ENCODE measurements at regions not wholly inside any gene's neighbourhood (a gene's known extent, or its start where the extent isn't known, plus 50 kb on each side); places are given as distances from the start of the nearest gene placed in this dataset.
"Not testable (repeated sequence)": the region's sequence is repeated elsewhere in the genome, so short reads cannot be mapped to it uniquely, and the experiment has no call there.

DNA sequence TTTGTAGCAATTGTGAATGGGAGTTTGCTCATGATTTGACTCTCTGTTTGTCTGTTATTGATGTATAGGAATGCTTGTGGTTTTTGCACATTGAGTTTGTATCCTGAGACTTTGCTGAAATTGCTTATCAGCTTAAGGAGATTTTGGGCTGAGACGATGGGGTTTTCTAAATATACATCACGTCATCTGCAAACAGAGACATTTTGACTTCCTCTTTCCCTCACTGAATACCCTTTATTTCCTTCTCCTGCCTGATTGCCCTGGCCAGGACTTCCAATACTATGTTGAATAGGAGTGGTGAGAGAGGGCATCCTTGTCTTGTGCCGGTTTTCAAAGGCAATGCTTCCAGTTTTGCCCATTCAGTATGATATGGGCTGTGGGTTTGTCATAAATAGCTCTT, 96.6 kb downstream of the EBLN1 start:
- TF ChIP-seq, protein P1, sequence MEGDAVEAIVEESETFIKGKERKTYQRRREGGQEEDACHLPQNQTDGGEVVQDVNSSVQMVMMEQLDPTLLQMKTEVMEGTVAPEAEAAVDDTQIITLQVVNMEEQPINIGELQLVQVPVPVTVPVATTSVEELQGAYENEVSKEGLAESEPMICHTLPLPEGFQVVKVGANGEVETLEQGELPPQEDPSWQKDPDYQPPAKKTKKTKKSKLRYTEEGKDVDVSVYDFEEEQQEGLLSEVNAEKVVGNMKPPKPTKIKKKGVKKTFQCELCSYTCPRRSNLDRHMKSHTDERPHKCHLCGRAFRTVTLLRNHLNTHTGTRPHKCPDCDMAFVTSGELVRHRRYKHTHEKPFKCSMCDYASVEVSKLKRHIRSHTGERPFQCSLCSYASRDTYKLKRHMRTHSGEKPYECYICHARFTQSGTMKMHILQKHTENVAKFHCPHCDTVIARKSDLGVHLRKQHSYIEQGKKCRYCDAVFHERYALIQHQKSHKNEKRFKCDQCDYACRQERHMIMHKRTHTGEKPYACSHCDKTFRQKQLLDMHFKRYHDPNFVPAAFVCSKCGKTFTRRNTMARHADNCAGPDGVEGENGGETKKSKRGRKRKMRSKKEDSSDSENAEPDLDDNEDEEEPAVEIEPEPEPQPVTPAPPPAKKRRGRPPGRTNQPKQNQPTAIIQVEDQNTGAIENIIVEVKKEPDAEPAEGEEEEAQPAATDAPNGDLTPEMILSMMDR (IDR thresholded peaks at IDR 0.05; ENCODE audit: borderline replicate concordance, extremely low read depth, low read length, poor library complexity, severe bottlenecking) = not testable (repeated sequence)
- TF ChIP-seq EZH2 (IDR thresholded peaks at IDR 0.05; ENCODE audit: borderline replicate concordance, low read depth, low read length, severe bottlenecking) = not testable (repeated sequence)
